ENCODE measurements at regions not wholly inside any gene's neighbourhood (a gene's known extent, or its start where the extent isn't known, plus 50 kb on each side); places are given as distances from the start of the nearest gene placed in this dataset.

- H3K27ac ChIP-seq: no peak overlapping the region
- H3K36me3 ChIP-seq: no peaks in the 10 kb centered on the region
- no peaks in the 10 kb centered on the region for H3K27me3 ChIP-seq (ENCODE audit: low read depth)
- no peak for TF ChIP-seq CTCF (IDR thresholded peaks at IDR 0.05)
- no peak for ATAC-seq
- DNase-seq: no peak
- H3K4me3 ChIP-seq: no peak overlapping the region
- no peaks in the 10 kb centered on the region for H3K4me1 ChIP-seq
- intact Hi-C loops (cut with DNase I): no loop called here
- no peaks in the 10 kb centered on the region for H3K9me3 ChIP-seq
Measured at GRCh38 chr4:123945301-123945700, 548.7 kb downstream of the SPRY1 start.

- intact Hi-C loops (cut with DNase I): no loop called here
- Histone ChIP-seq H3K27me3 (ENCODE audit: low read depth) (no peaks in the 10 kb centered on the region), H3K4me1 (no peaks in the 10 kb centered on the region), H3K27ac (no peak overlapping the region), H3K36me3 (no peaks in the 10 kb centered on the region), H3K4me3 (no peak overlapping the region), H3K9me3 (no peaks in the 10 kb centered on the region)
- no peak for ATAC-seq
- no peak for TF ChIP-seq CTCF (IDR thresholded peaks at IDR 0.05)
- DNase-seq: no peak
Measured at GRCh38 chr4:123950530-123950929, 553.9 kb downstream of the SPRY1 start.

- Histone ChIP-seq H3K4me1 (no peaks in the 10 kb centered on the region), H3K9me3 (no peaks in the 10 kb centered on the region), H3K4me3 (no peak overlapping the region), H3K27ac (no peak overlapping the region), H3K36me3 (no peaks in the 10 kb centered on the region), H3K27me3 (ENCODE audit: low read depth) (no peaks in the 10 kb centered on the region)
- intact Hi-C loops (cut with DNase I): no loop called here
- no peak for TF ChIP-seq CTCF (IDR thresholded peaks at IDR 0.05)
- ATAC-seq (no peak), DNase-seq (no peak)
Measured at GRCh38 chr4:123952530-123953274, 556.1 kb downstream of the SPRY1 start.

- no peaks in the 10 kb centered on the region for H3K27me3 ChIP-seq (ENCODE audit: low read depth)
- ATAC-seq (no peak), DNase-seq (no peak)
- H3K36me3 ChIP-seq: no peaks in the 10 kb centered on the region
- H3K27ac ChIP-seq: no peak overlapping the region
- H3K4me1 ChIP-seq: no peaks in the 10 kb centered on the region
- H3K9me3 ChIP-seq: no peaks in the 10 kb centered on the region
- intact Hi-C loops (cut with DNase I): no loop called here
- no peak overlapping the region for H3K4me3 ChIP-seq
- TF ChIP-seq CTCF (IDR thresholded peaks at IDR 0.05): no peak
Measured at GRCh38 chr4:123953566-123953965, 557.0 kb downstream of the SPRY1 start.

GRCh38 chr4:123954220-123954619, 557.6 kb downstream of the SPRY1 start:
- Histone ChIP-seq H3K27ac (no peak overlapping the region), H3K4me1 (no peaks in the 10 kb centered on the region), H3K9me3 (no peaks in the 10 kb centered on the region), H3K27me3 (ENCODE audit: low read depth) (no peaks in the 10 kb centered on the region), H3K4me3 (no peak overlapping the region), H3K36me3 (no peaks in the 10 kb centered on the region)
- ATAC-seq (no peak), DNase-seq (no peak)
- intact Hi-C loops (cut with DNase I): no loop called here
- TF ChIP-seq CTCF (IDR thresholded peaks at IDR 0.05): no peak

Measured in lower lobe of right lung (tissue), 2 donors.